HFFc6 (cell line): ENCODE measurements at regions not wholly inside any gene's neighbourhood (a gene's known extent, or its start where the extent isn't known, plus 50 kb on each side); places are given as distances from the start of the nearest gene placed in this dataset.

ENCODE experiments used
- DNase-seq: peaks from one replicate; pipeline ENCODE4 v3.0.0-alpha.2; 2018
- H3K27ac Mint-ChIP-seq: 2 replicates; pipeline ENCODE4 v1.8.0; 2020; ENCODE audit warnings: mild to moderate bottlenecking, mixed read lengths
- H3K27me3 Mint-ChIP-seq: 2 replicates; pipeline ENCODE4 v1.8.0; 2021; ENCODE audit warnings: mild to moderate bottlenecking, moderate library complexity, mixed read lengths; ENCODE audit not compliant: insufficient read depth
- H3K36me3 Mint-ChIP-seq: 2 replicates; pipeline ENCODE4 v1.8.0; 2021; ENCODE audit warnings: low read depth, mixed read lengths
- H3K4me1 Mint-ChIP-seq: 2 replicates; pipeline ENCODE4 v1.8.0; 2020; ENCODE audit warnings: low read depth, mixed read lengths
- H3K4me3 Mint-ChIP-seq: 2 replicates; pipeline ENCODE4 v1.8.0; 2020; ENCODE audit warnings: mild to moderate bottlenecking, moderate library complexity, mixed read lengths
- H3K9me3 Mint-ChIP-seq: 2 replicates; pipeline ENCODE4 v1.8.0; 2020; ENCODE audit warnings: mild to moderate bottlenecking, mixed read lengths
- CTCF ChIP-seq: fragments of 200-600 bp; sonication (generic); IDR thresholded peaks from 2 replicates; pipeline ENCODE4 v1.5.0; 2021; ENCODE audit warnings: antibody characterized with exemption, mild to moderate bottlenecking

- Mint-ChIP-seq H3K4me3 (no peak overlapping the region), H3K27me3 (no peaks in the 10 kb centered on the region), H3K4me1 (no peaks in the 10 kb centered on the region), H3K36me3 (no peaks in the 10 kb centered on the region; the same call in 1 of the 2 replicates), H3K9me3 (peaks cover 31% of the 10 kb centered on the region), H3K27ac (no peak overlapping the region)
- no peak for DNase-seq
- TF ChIP-seq CTCF, result no peak
Observed at GRCh38 chr13:54337540-54337939, 1308.9 kb downstream of the OLFM4 start.

DNA sequence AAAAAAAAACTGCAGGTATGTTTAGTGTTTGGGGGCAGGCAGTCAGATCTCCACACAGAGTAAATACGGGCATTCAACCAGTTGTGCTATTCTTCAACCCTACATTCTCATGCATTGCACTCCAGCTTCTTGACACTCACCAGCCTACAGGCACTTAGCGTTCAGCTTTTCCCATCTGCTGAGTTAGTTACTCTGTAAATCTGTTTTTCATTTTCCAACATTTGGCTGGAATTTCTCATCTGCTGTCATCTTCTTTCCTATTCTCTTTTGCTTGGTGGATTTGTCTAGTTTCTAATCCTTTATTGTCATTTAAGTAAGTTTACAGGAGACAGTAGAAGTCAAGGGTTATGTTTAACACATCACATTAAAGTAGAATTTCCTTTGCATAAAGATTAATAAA lies 1318.9 kb downstream of the OLFM4 start:
- H3K4me1 Mint-ChIP-seq, result no peaks in the 10 kb centered on the region
- H3K36me3 Mint-ChIP-seq, result no peaks in the 10 kb centered on the region
- H3K9me3 Mint-ChIP-seq, result peaks cover 45% of the 10 kb centered on the region
- H3K27ac Mint-ChIP-seq, result no peak overlapping the region
- no peak overlapping the region for H3K4me3 Mint-ChIP-seq
- no peak for TF ChIP-seq CTCF
- no peaks in the 10 kb centered on the region for H3K27me3 Mint-ChIP-seq
- DNase-seq, result no peak

DNA sequence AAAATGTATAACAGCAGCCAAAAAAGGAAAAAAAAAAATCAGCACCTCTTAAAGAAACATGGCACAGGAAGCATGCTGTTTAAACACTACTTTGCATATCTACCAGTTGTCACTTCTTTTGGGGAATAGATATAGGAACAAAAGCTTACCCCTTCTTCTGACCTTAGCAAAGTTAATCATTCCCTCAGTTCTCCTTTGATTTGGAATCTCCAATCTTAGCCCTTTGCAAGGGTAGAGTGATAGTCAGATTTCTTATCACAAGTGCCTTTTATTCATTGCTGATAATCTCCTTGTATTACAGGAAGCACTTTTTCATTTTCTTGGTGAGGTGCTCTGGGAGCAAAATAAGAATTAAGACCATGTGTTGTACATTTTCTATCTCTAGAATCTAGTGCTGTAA lies 1327.6 kb downstream of the OLFM4 start:
- Mint-ChIP-seq H3K36me3 (no peaks in the 10 kb centered on the region), H3K9me3 (peaks cover 31% of the 10 kb centered on the region)

GRCh38 chr13:54356849-54357248 lies 1328.2 kb downstream of the OLFM4 start:
- no peaks in the 10 kb centered on the region for H3K36me3 Mint-ChIP-seq
- H3K27ac Mint-ChIP-seq, result no peak overlapping the region
- no peaks in the 10 kb centered on the region for H3K4me1 Mint-ChIP-seq
- no peak for TF ChIP-seq CTCF
- DNase-seq, result no peak
- H3K27me3 Mint-ChIP-seq, result no peaks in the 10 kb centered on the region
- no peak overlapping the region for H3K4me3 Mint-ChIP-seq
- peaks cover 26% of the 10 kb centered on the region for H3K9me3 Mint-ChIP-seq

More for the DNA sequence above, 1327.6 kb downstream of the OLFM4 start:
- no peak for DNase-seq
- no peak overlapping the region for H3K27ac Mint-ChIP-seq
- no peak overlapping the region for H3K4me3 Mint-ChIP-seq
- no peaks in the 10 kb centered on the region for H3K27me3 Mint-ChIP-seq
- no peak for TF ChIP-seq CTCF
- no peaks in the 10 kb centered on the region for H3K4me1 Mint-ChIP-seq

GRCh38 chr13:54357284-54357933 lies 1328.8 kb downstream of the OLFM4 start:
- no peak for TF ChIP-seq CTCF
- no peaks in the 10 kb centered on the region for H3K4me1 Mint-ChIP-seq
- H3K27me3 Mint-ChIP-seq, result no peaks in the 10 kb centered on the region
- peaks cover 21% of the 10 kb centered on the region for H3K9me3 Mint-ChIP-seq
- no peak overlapping the region for H3K4me3 Mint-ChIP-seq
- DNase-seq, result no peak
- no peaks in the 10 kb centered on the region for H3K36me3 Mint-ChIP-seq
- H3K27ac Mint-ChIP-seq, result no peak overlapping the region
